HEK293T (cell line): ENCODE measurements at regions not wholly inside any gene's neighbourhood (a gene's known extent, or its start where the extent isn't known, plus 50 kb on each side); places are given as distances from the start of the nearest gene placed in this dataset.

Source experiments
- BHLHE40 ChIP-seq: fragments of 450-650 bp; IDR thresholded peaks from 2 replicates; pipeline ENCODE4 v1.6.1; 2016; ENCODE audit warnings: mild to moderate bottlenecking, moderate library complexity, borderline replicate concordance
- ELF4 ChIP-seq: fragments of 450-650 bp; IDR thresholded peaks from 2 replicates; pipeline ENCODE4 v1.6.1; 2017; ENCODE audit warnings: antibody characterized with exemption
- FOXK2 ChIP-seq: fragments of 450-650 bp; IDR thresholded peaks from 2 replicates; pipeline ENCODE4 v1.6.1; 2016; ENCODE audit warnings: mild to moderate bottlenecking
- FOXM1 ChIP-seq: fragments of 450-650 bp; IDR thresholded peaks from 2 replicates; pipeline ENCODE4 v1.6.1; 2017; ENCODE audit warnings: mild to moderate bottlenecking, borderline replicate concordance
- HDGF ChIP-seq: fragments of 450-650 bp; IDR thresholded peaks from 2 replicates; pipeline ENCODE4 v1.6.1; 2017; ENCODE audit warnings: antibody characterized with exemption, borderline replicate concordance
- L3MBTL2 ChIP-seq: fragments of 450-650 bp; conservative IDR thresholded peaks from 2 replicates; pipeline ENCODE4 v1.6.1; 2016; ENCODE audit warnings: mild to moderate bottlenecking
- NFRKB ChIP-seq: fragments of 450-650 bp; IDR thresholded peaks from 2 replicates; pipeline ENCODE4 v1.6.1; 2016; ENCODE audit warnings: mild to moderate bottlenecking, moderate library complexity
- SP1 ChIP-seq: fragments of 450-650 bp; IDR thresholded peaks from 2 replicates; pipeline ENCODE4 v1.6.1; 2017
- SUZ12 ChIP-seq: fragments of 450-650 bp; IDR thresholded peaks from 2 replicates; pipeline ENCODE4 v1.6.1; 2016; ENCODE audit warnings: mild to moderate bottlenecking
- TARDBP ChIP-seq: fragments of 450-650 bp; IDR thresholded peaks from 2 replicates; pipeline ENCODE4 v1.6.1; 2016
- ZNF384 ChIP-seq: fragments of 450-650 bp; IDR thresholded peaks from 2 replicates; pipeline ENCODE4 v1.6.1; 2016
- TF ChIP-seq, protein P1 (sequence below): fragments of 450-650 bp; IDR thresholded peaks from 2 replicates; pipeline ENCODE4 v1.6.1; 2016

DNA sequence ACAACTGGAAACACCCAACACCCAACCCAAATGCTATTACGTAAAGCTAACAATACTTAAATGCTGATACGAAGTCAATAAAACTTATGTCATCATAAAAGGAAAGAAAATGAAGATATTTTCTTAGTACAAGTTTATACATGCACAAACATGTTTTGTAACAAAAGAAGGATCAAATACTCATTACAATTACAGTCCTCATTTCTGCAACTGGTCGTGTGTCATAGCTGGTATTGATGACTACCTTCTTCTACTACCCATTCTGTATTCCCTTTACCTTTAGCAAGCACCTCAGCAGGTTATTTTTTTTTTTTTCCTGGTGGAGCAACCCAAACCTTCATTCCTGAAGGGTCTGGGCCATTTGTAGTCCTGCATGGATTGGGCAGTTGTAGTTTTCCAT is 1298.5 kb downstream of the SUCLG1 start:
- TF ChIP-seq ELF4, result no peak
- no peak for TF ChIP-seq ZNF384
- TF ChIP-seq SUZ12, result no peak
- TF ChIP-seq, protein P1, sequence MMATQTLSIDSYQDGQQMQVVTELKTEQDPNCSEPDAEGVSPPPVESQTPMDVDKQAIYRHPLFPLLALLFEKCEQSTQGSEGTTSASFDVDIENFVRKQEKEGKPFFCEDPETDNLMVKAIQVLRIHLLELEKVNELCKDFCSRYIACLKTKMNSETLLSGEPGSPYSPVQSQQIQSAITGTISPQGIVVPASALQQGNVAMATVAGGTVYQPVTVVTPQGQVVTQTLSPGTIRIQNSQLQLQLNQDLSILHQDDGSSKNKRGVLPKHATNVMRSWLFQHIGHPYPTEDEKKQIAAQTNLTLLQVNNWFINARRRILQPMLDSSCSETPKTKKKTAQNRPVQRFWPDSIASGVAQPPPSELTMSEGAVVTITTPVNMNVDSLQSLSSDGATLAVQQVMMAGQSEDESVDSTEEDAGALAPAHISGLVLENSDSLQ, result no peak
- no peak for TF ChIP-seq TARDBP
- TF ChIP-seq NFRKB, result no peak
- TF ChIP-seq SP1, result no peak
- TF ChIP-seq HDGF, result no peak
- TF ChIP-seq FOXK2, result no peak
- no peak for TF ChIP-seq L3MBTL2
- no peak for TF ChIP-seq FOXM1
- no peak for TF ChIP-seq BHLHE40
